ENCODE measurements at regions not wholly inside any gene's neighbourhood (a gene's known extent, or its start where the extent isn't known, plus 50 kb on each side); places are given as distances from the start of the nearest gene placed in this dataset.
"Not testable (repeated sequence)": the region's sequence is repeated elsewhere in the genome, so short reads cannot be mapped to it uniquely, and the experiment has no call there.

- DNase-seq = no peak
- Mint-ChIP-seq H3K9me3 (no peaks in the 10 kb centered on the region), H3K4me3 (no peak overlapping the region), H3K27me3 (no peaks in the 10 kb centered on the region), H3K4me1 (no peaks in the 10 kb centered on the region), H3K36me3 (no peaks in the 10 kb centered on the region), H3K27ac (no peak overlapping the region)
- no peak for ATAC-seq (replicated peaks)
These were observed 226.8 kb downstream of the AEBP2 start for GRCh38 chr12:19666070-19666469.

- Mint-ChIP-seq H3K36me3 (no peaks in the 10 kb centered on the region), H3K27me3 (no peaks in the 10 kb centered on the region), H3K27ac (no peak overlapping the region), H3K9me3 (no peaks in the 10 kb centered on the region), H3K4me3 (no peak overlapping the region), H3K4me1 (no peaks in the 10 kb centered on the region)
- no peak for ATAC-seq (replicated peaks)
- no peak for DNase-seq
These were observed 230.5 kb downstream of the AEBP2 start for GRCh38 chr12:19669793-19670192.

GRCh38 chr12:19671695-19672094 is 232.4 kb downstream of the AEBP2 start:
- Mint-ChIP-seq H3K4me1 (no peaks in the 10 kb centered on the region), H3K27ac (no peak overlapping the region), H3K9me3 (peaks cover 0 to 3% of the 10 kb centered on the region in 2 donors), H3K27me3 (no peaks in the 10 kb centered on the region), H3K4me3 (no peak overlapping the region), H3K36me3 (no peaks in the 10 kb centered on the region)
- no peak for DNase-seq
- ATAC-seq (replicated peaks) = no peak

- ATAC-seq (replicated peaks) (no peak), DNase-seq (no peak)
- no peak overlapping the region for H3K27ac Mint-ChIP-seq
- H3K9me3 Mint-ChIP-seq = peaks cover 5 to 17% of the 10 kb centered on the region in 2 donors
- H3K4me3 Mint-ChIP-seq = no peak overlapping the region
- no peaks in the 10 kb centered on the region for H3K27me3 Mint-ChIP-seq
- H3K4me1 Mint-ChIP-seq = no peaks in the 10 kb centered on the region
- H3K36me3 Mint-ChIP-seq = peaks cover 0 to 5% of the 10 kb centered on the region in 2 donors
These were observed 235.1 kb downstream of the AEBP2 start for GRCh38 chr12:19674437-19674836.

GRCh38 chr12:19675361-19675760 is 236.1 kb downstream of the AEBP2 start:
- Mint-ChIP-seq H3K9me3 (peaks cover 14 to 24% of the 10 kb centered on the region in 2 donors), H3K27me3 (no peaks in the 10 kb centered on the region), H3K36me3 (peaks cover 0 to 5% of the 10 kb centered on the region in 2 donors), H3K4me3 (no peak overlapping the region), H3K27ac (no peak overlapping the region), H3K4me1 (no peaks in the 10 kb centered on the region)
- ATAC-seq (replicated peaks) (peak; percentile 52 to 67), DNase-seq (no peak)

- not testable (repeated sequence) for H3K4me3 Mint-ChIP-seq
These were observed 239.2 kb downstream of the AEBP2 start for GRCh38 chr12:19678501-19678900.

GRCh38 chr12:19681007-19681406 is 241.7 kb downstream of the AEBP2 start:
- no peaks in the 10 kb centered on the region for H3K4me1 Mint-ChIP-seq
- H3K4me3 Mint-ChIP-seq = no peak overlapping the region
- peaks cover 19 to 29% of the 10 kb centered on the region in 2 donors for H3K9me3 Mint-ChIP-seq
- H3K27me3 Mint-ChIP-seq = no peaks in the 10 kb centered on the region
- peaks cover 0 to 5% of the 10 kb centered on the region in 2 donors for H3K36me3 Mint-ChIP-seq
- no peak for ATAC-seq (replicated peaks)
- DNase-seq = no peak
- H3K27ac Mint-ChIP-seq = no peak overlapping the region

More at GRCh38 chr12:19678501-19678900, 239.2 kb downstream of the AEBP2 start:
- not testable (repeated sequence) for ATAC-seq (replicated peaks); DNase-seq; H3K27me3 Mint-ChIP-seq; H3K27ac Mint-ChIP-seq; H3K4me1 Mint-ChIP-seq; H3K36me3 Mint-ChIP-seq
- H3K9me3 Mint-ChIP-seq = peaks cover 16 to 26% of the 10 kb centered on the region in 2 donors

GRCh38 chr12:19683178-19683927 is 244.1 kb downstream of the AEBP2 start:
- DNase-seq (no peak), ATAC-seq (replicated peaks) (no peak)
- Mint-ChIP-seq H3K4me3 (no peak overlapping the region), H3K36me3 (peaks cover 0 to 3% of the 10 kb centered on the region in 2 donors), H3K27me3 (no peaks in the 10 kb centered on the region), H3K27ac (no peak overlapping the region), H3K9me3 (peaks cover 19 to 20% of the 10 kb centered on the region in 2 donors), H3K4me1 (no peaks in the 10 kb centered on the region)

GRCh38 chr12:19687371-19687770 is 248.1 kb downstream of the AEBP2 start:
- no peaks in the 10 kb centered on the region for H3K27me3 Mint-ChIP-seq
- H3K4me3 Mint-ChIP-seq = no peak overlapping the region
- no peaks in the 10 kb centered on the region for H3K36me3 Mint-ChIP-seq
- no peaks in the 10 kb centered on the region for H3K4me1 Mint-ChIP-seq
- no peak overlapping the region for H3K27ac Mint-ChIP-seq
- ATAC-seq (replicated peaks) (no peak), DNase-seq (no peak)
- peaks cover 4% of the 10 kb centered on the region in 2 donors for H3K9me3 Mint-ChIP-seq

- H3K36me3 Mint-ChIP-seq = no peaks in the 10 kb centered on the region
- H3K27me3 Mint-ChIP-seq = no peaks in the 10 kb centered on the region
- no peaks in the 10 kb centered on the region for H3K4me1 Mint-ChIP-seq
- peaks cover 4% of the 10 kb centered on the region in 2 donors for H3K9me3 Mint-ChIP-seq
- no peak overlapping the region for H3K27ac Mint-ChIP-seq
- ATAC-seq (replicated peaks) = no peak
- DNase-seq = no peak
- no peak overlapping the region for H3K4me3 Mint-ChIP-seq
These were observed 249.2 kb downstream of the AEBP2 start for GRCh38 chr12:19688532-19688931.

- no peaks in the 10 kb centered on the region for H3K27me3 Mint-ChIP-seq
- no peak overlapping the region for H3K27ac Mint-ChIP-seq
- no peak for DNase-seq
- H3K36me3 Mint-ChIP-seq = no peaks in the 10 kb centered on the region
- H3K4me3 Mint-ChIP-seq = no peak overlapping the region
- peaks cover 4% of the 10 kb centered on the region in 2 donors for H3K9me3 Mint-ChIP-seq
- ATAC-seq (replicated peaks) = no peak
- H3K4me1 Mint-ChIP-seq = no peaks in the 10 kb centered on the region
These were observed 249.9 kb downstream of the AEBP2 start for GRCh38 chr12:19689226-19689625.

- Mint-ChIP-seq H3K36me3 (no peaks in the 10 kb centered on the region), H3K4me1 (no peaks in the 10 kb centered on the region), H3K27me3 (no peaks in the 10 kb centered on the region), H3K4me3 (no peak overlapping the region), H3K27ac (no peak overlapping the region), H3K9me3 (peaks cover 4% of the 10 kb centered on the region in 2 donors)
- DNase-seq (no peak), ATAC-seq (replicated peaks) (no peak)
These were observed 250.6 kb downstream of the AEBP2 start for GRCh38 chr12:19689801-19690472.

- H3K4me3 Mint-ChIP-seq = no peak overlapping the region
- H3K9me3 Mint-ChIP-seq = no peaks in the 10 kb centered on the region
- no peak overlapping the region for H3K27ac Mint-ChIP-seq
- DNase-seq = no peak
- H3K27me3 Mint-ChIP-seq = no peaks in the 10 kb centered on the region
- no peaks in the 10 kb centered on the region for H3K4me1 Mint-ChIP-seq
- no peak for ATAC-seq (replicated peaks)
- no peaks in the 10 kb centered on the region for H3K36me3 Mint-ChIP-seq
These were observed 252.8 kb downstream of the AEBP2 start for GRCh38 chr12:19692091-19692490.

GRCh38 chr12:19692566-19692965 is 253.3 kb downstream of the AEBP2 start:
- Mint-ChIP-seq H3K4me3 (no peak overlapping the region), H3K27me3 (no peaks in the 10 kb centered on the region), H3K36me3 (no peaks in the 10 kb centered on the region), H3K27ac (no peak overlapping the region), H3K9me3 (no peaks in the 10 kb centered on the region), H3K4me1 (no peaks in the 10 kb centered on the region)
- DNase-seq (no peak), ATAC-seq (replicated peaks) (no peak)

- no peak for DNase-seq
- no peaks in the 10 kb centered on the region for H3K36me3 Mint-ChIP-seq
- ATAC-seq (replicated peaks) = no peak
- H3K27ac Mint-ChIP-seq = no peak overlapping the region
- peaks cover 0 to 6% of the 10 kb centered on the region in 2 donors for H3K9me3 Mint-ChIP-seq
- no peaks in the 10 kb centered on the region for H3K4me1 Mint-ChIP-seq
- H3K4me3 Mint-ChIP-seq = no peak overlapping the region
- no peaks in the 10 kb centered on the region for H3K27me3 Mint-ChIP-seq
These were observed 255.3 kb downstream of the AEBP2 start for GRCh38 chr12:19694627-19695026.

All from stimulated activated naive B cell treated with anti-CD40 and anti-IgM and Interleukin-4, amounts not matched to agents 10 μg/mL and 1 μg/mL and 100 μg/mL, for 72 hours (primary cell).